Peyer's patch (tissue), 4 donors: ENCODE measurements at regions not wholly inside any gene's neighbourhood (a gene's known extent, or its start where the extent isn't known, plus 50 kb on each side); places are given as distances from the start of the nearest gene placed in this dataset.

Source experiments
- POLR2A ChIP-seq, 2 donors: fragments of 450-650 bp; IDR thresholded peaks; one replicate each; pipeline ENCODE4 v1.5.1; 2017; ENCODE audit warnings: antibody characterized with exemption in 2 of 2, mild to moderate bottlenecking in 2 of 2, moderate library complexity in 2 of 2
- TF ChIP-seq, protein P1 (sequence below), 6 experiments: fragments of 450-650 bp in 4 of 6; fragments of 200-600 bp in 2 of 6; sonication (generic) in 1 of 6; IDR thresholded peaks; one replicate each; pipeline ENCODE4 v1.5.1; 2017 to 2019; ENCODE audit warnings: antibody characterized with exemption in 6 of 6, mild to moderate bottlenecking in 3 of 6, moderate library complexity in 1 of 6

DNA sequence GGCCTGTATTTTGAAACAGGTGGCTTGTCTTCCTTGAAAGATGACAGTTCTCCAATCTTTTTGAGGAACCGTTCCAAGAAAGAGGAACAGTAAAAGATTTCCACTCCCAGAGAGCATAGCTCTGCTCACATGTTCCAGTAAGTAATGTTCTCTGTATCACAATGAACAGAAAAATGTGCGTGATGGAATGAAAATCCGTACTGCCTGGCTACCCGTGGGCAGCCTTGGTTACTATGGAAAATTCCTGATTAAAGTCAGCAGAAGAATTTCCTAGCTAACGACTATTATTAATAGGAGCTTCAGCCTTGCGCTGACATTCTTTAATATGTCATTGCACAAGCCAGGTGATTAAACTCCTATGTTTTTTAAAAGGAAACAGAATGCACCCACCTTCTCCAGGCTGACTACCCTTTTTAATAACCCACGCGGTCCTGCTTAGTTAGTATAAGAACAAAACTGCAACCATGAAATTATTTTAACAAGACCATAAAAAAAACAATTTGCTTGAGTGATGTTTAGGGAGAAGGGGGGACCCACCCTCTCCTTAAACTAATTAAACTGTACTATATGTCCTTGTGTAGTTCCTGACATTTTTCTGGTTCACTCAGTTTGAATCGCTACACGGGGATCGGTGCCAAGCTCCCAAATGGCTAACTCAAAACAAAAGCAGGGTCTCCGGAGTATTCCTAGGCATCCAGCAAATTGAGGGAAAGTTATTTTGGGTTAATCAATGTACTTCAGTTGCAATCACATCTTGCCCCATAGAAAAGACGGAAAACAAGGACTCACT is 54.8 kb upstream of the CPEB4 start:
- TF ChIP-seq, protein P1, sequence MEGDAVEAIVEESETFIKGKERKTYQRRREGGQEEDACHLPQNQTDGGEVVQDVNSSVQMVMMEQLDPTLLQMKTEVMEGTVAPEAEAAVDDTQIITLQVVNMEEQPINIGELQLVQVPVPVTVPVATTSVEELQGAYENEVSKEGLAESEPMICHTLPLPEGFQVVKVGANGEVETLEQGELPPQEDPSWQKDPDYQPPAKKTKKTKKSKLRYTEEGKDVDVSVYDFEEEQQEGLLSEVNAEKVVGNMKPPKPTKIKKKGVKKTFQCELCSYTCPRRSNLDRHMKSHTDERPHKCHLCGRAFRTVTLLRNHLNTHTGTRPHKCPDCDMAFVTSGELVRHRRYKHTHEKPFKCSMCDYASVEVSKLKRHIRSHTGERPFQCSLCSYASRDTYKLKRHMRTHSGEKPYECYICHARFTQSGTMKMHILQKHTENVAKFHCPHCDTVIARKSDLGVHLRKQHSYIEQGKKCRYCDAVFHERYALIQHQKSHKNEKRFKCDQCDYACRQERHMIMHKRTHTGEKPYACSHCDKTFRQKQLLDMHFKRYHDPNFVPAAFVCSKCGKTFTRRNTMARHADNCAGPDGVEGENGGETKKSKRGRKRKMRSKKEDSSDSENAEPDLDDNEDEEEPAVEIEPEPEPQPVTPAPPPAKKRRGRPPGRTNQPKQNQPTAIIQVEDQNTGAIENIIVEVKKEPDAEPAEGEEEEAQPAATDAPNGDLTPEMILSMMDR (IDR thresholded peaks at IDR 0.05) = no peak
- no peak for TF ChIP-seq POLR2A (IDR thresholded peaks at IDR 0.05)
